A549 (cell line): ENCODE measurements at regions not wholly inside any gene's neighbourhood (a gene's known extent, or its start where the extent isn't known, plus 50 kb on each side); places are given as distances from the start of the nearest gene placed in this dataset.
A peak's percentile ranks its signal among the peaks of the same experiment; 100 is the strongest.

Experiments used
- ATAC-seq, 2 experiments: fragments of 200-7000 bp in 1 of 2; fragments of >200 bp in 1 of 2; cut with Nextera tagmentation in 1 of 2; cut with Tn5 transposase in 1 of 2; 3 replicates each; pipeline versions ENCODE4 v1.8.0 to v1.9.1; 2018 to 2020; ENCODE audit warnings: mild to moderate bottlenecking in 1 of 2, moderate library complexity in 1 of 2
- CTCF ChIA-PET: fragments of 300-600 bp; sonication (Branson Sonifier 250); formaldehyde crosslinking; extraction: SDS; loops from one replicate; lab custom pipeline; 2021; ENCODE audit warnings: antibody characterized with exemption, inconsistent platforms; lab: Yijun Ruan, JAX
- POLR2A ChIA-PET: fragments of 350-600 bp; formaldehyde crosslinking; extraction: SDS; loops from one replicate; lab custom pipeline; 2021; ENCODE audit warnings: antibody characterized with exemption, inconsistent platforms; lab: Yijun Ruan, JAX
- DNase-seq, 2 experiments: peaks; one replicate each; pipeline versions ENCODE4 v3.0.0 to v3.0.0-alpha.2; 2011 to 2016; ENCODE audit warnings: low read depth in 1 of 2, low spot score in 1 of 2
- FAIRE-seq: peaks from 2 replicates; lab custom pipeline; 2011; peaks lifted over from hg19 to GRCh38; lab: Jason Lieb, UNC
- H3K27ac ChIP-seq, 2 experiments: fragments of >200 bp; sonication (Bioruptor Twin); formaldehyde crosslinking; 3 replicates each; pipeline ENCODE4 v1.5.1; 2016 to 2017
- H3K4me1 ChIP-seq: fragments of >200 bp; sonication (Bioruptor Twin); formaldehyde crosslinking; 3 replicates; pipeline ENCODE4 v1.6.1; 2016
- H3K4me2 ChIP-seq: fragments of >200 bp; sonication (Bioruptor Twin); formaldehyde crosslinking; 3 replicates; pipeline ENCODE4 v1.6.1; 2016
- H3K4me3 ChIP-seq: fragments of >200 bp; sonication (Bioruptor Twin); formaldehyde crosslinking; 3 replicates; pipeline ENCODE4 v1.5.1; 2016
- H3K9me3 ChIP-seq: fragments of >200 bp; sonication (Bioruptor Twin); formaldehyde crosslinking; 3 replicates; pipeline ENCODE4 v1.6.1; 2016
- BCL3 ChIP-seq: fragments of >200 bp; sonication (Bioruptor Twin); formaldehyde crosslinking; IDR thresholded peaks from 3 replicates; pipeline ENCODE4 v1.6.1; 2016
- CBX2 ChIP-seq: fragments of 200-600 bp; sonication (generic); IDR thresholded peaks from 2 replicates; pipeline ENCODE4 v1.6.1; 2016; ENCODE audit warnings: low read depth, mild to moderate bottlenecking, borderline replicate concordance
- CHD2 ChIP-seq: fragments of 150-350 bp; IDR thresholded peaks from 2 replicates; pipeline ENCODE4 v1.6.1; 2014; ENCODE audit warnings: low read length; ENCODE audit not compliant: partially characterized antibody
- CHD4 ChIP-seq: fragments of 200-600 bp; sonication (generic); IDR thresholded peaks from 2 replicates; pipeline ENCODE4 v1.6.1; 2016; ENCODE audit warnings: antibody characterized with exemption, mild to moderate bottlenecking, borderline replicate concordance
- E2F6 ChIP-seq: IDR thresholded peaks from 2 replicates; pipeline ENCODE4 v1.6.1; 2012; ENCODE audit warnings: low read depth, borderline replicate concordance
- EHF ChIP-seq: fragments of 250-450 bp; sonication (Bioruptor Pico); IDR thresholded peaks from 2 replicates; pipeline ENCODE4 v1.5.0; 2020; ENCODE audit warnings: mild to moderate bottlenecking
- EP300 ChIP-seq, 2 experiments: fragments of >200 bp; sonication (Bioruptor Twin); formaldehyde crosslinking; IDR thresholded peaks; 2 replicates in 1 of 2; 3 replicates in 1 of 2; pipeline ENCODE4 v1.6.1; 2016 to 2017
- FOXS1 ChIP-seq: fragments of 250-450 bp; sonication (Bioruptor Pico); IDR thresholded peaks from 2 replicates; pipeline ENCODE4 v1.5.0; 2020; ENCODE audit warnings: mild to moderate bottlenecking, moderate library complexity
- HOXB5 ChIP-seq: fragments of 250-450 bp; sonication (Bioruptor Pico); IDR thresholded peaks from 2 replicates; pipeline ENCODE4 v1.5.0; 2020; ENCODE audit warnings: mild to moderate bottlenecking, moderate library complexity
- KDM1A ChIP-seq: fragments of 200-600 bp; sonication (generic); IDR thresholded peaks from 2 replicates; pipeline ENCODE4 v1.6.1; 2016; ENCODE audit warnings: low read depth, mild to moderate bottlenecking
- MAFK ChIP-seq: fragments of 450-650 bp; IDR thresholded peaks from 2 replicates; pipeline ENCODE4 v1.6.1; 2014; ENCODE audit not compliant: partially characterized antibody
- MYC ChIP-seq: IDR thresholded peaks from 2 replicates; pipeline ENCODE4 v1.6.1; 2012; ENCODE audit warnings: mild to moderate bottlenecking, inconsistent platforms, low read length, improper control_type of control experiment, borderline replicate concordance
- NFE2L2 ChIP-seq: fragments of 150-350 bp; conservative IDR thresholded peaks from 2 replicates; pipeline ENCODE4 v1.6.1; 2014; ENCODE audit warnings: low read length
- POLR2A ChIP-seq: IDR thresholded peaks from 2 replicates; pipeline ENCODE4 v1.6.1; 2012; ENCODE audit warnings: mild to moderate bottlenecking, low read length
- RAD21 ChIP-seq, 2 experiments: fragments of >200 bp in 1 of 2; sonication (Bioruptor Twin) in 1 of 2; formaldehyde crosslinking in 1 of 2; IDR thresholded peaks in 1 of 2; conservative IDR thresholded peaks in 1 of 2; 2 replicates in 1 of 2; 3 replicates in 1 of 2; pipeline ENCODE4 v1.6.1; 2012 to 2018; ENCODE audit warnings: inconsistent platforms in 1 of 2
- RFX5 ChIP-seq: fragments of 450-650 bp; IDR thresholded peaks from 2 replicates; pipeline ENCODE4 v1.7.1; 2014; ENCODE audit warnings: antibody characterized with exemption, mild to moderate bottlenecking, moderate library complexity
- RNF2 ChIP-seq: fragments of 200-600 bp; sonication (generic); IDR thresholded peaks from 2 replicates; pipeline ENCODE4 v1.6.1; 2016; ENCODE audit warnings: low read depth, mild to moderate bottlenecking, antibody characterized with exemption, moderate library complexity, borderline replicate concordance
- TP53 ChIP-seq: fragments of 250-450 bp; sonication (Bioruptor Pico); IDR thresholded peaks from 2 replicates; pipeline ENCODE4 v1.5.0; 2021; ENCODE audit warnings: mild to moderate bottlenecking, moderate library complexity
- ZC3H11A ChIP-seq: fragments of 450-650 bp; IDR thresholded peaks from 2 replicates; pipeline ENCODE4 v1.6.1; 2014; ENCODE audit warnings: antibody characterized with exemption, mild to moderate bottlenecking
- WGBS: methylation state at CpG from one replicate; pipeline ENCODE4 v1.1.6; 2017; ENCODE audit errors: missing lambda C conversion rate; 5-methylcytosine and 5-hydroxymethylcytosine counted together
- TF ChIP-seq, protein P1 (sequence below): IDR thresholded peaks from 2 replicates; pipeline ENCODE4 v1.6.1; 2012
- TF ChIP-seq, protein P2 (sequence below): fragments of 250-450 bp; sonication (Bioruptor Pico); IDR thresholded peaks from 2 replicates; pipeline ENCODE4 v1.5.0; 2020; ENCODE audit warnings: low read depth, mild to moderate bottlenecking, moderate library complexity
- TF ChIP-seq, protein P3 (sequence below): fragments of 200-600 bp; sonication (generic); IDR thresholded peaks from 2 replicates; pipeline ENCODE4 v1.6.1; 2016; ENCODE audit warnings: antibody characterized with exemption, mild to moderate bottlenecking, moderate library complexity

- CTCF ChIA-PET, result no interaction called here
- TF ChIP-seq CHD2 (no peak), EP300 (IDR thresholded peaks at IDR 0.05) (no peak), CHD4 (no peak), RAD21 (conservative IDR thresholded peaks at IDR 0.05 in 1 of 2, IDR thresholded peaks at IDR 0.05 in 1 of 2) (no peak), FOXS1 (no peak), CBX2 (no peak), TP53 (CRISPR knock-in tag) (no peak)
- TF ChIP-seq, protein P1, sequence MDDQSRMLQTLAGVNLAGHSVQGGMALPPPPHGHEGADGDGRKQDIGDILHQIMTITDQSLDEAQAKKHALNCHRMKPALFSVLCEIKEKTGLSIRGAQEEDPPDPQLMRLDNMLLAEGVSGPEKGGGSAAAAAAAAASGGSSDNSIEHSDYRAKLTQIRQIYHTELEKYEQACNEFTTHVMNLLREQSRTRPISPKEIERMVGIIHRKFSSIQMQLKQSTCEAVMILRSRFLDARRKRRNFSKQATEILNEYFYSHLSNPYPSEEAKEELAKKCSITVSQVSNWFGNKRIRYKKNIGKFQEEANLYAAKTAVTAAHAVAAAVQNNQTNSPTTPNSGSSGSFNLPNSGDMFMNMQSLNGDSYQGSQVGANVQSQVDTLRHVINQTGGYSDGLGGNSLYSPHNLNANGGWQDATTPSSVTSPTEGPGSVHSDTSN, result no peak
- TF ChIP-seq, protein P2, sequence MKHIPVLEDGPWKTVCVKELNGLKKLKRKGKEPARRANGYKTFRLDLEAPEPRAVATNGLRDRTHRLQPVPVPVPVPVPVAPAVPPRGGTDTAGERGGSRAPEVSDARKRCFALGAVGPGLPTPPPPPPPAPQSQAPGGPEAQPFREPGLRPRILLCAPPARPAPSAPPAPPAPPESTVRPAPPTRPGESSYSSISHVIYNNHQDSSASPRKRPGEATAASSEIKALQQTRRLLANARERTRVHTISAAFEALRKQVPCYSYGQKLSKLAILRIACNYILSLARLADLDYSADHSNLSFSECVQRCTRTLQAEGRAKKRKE (CRISPR knock-in tag), result no peak
- TF ChIP-seq, protein P3, sequence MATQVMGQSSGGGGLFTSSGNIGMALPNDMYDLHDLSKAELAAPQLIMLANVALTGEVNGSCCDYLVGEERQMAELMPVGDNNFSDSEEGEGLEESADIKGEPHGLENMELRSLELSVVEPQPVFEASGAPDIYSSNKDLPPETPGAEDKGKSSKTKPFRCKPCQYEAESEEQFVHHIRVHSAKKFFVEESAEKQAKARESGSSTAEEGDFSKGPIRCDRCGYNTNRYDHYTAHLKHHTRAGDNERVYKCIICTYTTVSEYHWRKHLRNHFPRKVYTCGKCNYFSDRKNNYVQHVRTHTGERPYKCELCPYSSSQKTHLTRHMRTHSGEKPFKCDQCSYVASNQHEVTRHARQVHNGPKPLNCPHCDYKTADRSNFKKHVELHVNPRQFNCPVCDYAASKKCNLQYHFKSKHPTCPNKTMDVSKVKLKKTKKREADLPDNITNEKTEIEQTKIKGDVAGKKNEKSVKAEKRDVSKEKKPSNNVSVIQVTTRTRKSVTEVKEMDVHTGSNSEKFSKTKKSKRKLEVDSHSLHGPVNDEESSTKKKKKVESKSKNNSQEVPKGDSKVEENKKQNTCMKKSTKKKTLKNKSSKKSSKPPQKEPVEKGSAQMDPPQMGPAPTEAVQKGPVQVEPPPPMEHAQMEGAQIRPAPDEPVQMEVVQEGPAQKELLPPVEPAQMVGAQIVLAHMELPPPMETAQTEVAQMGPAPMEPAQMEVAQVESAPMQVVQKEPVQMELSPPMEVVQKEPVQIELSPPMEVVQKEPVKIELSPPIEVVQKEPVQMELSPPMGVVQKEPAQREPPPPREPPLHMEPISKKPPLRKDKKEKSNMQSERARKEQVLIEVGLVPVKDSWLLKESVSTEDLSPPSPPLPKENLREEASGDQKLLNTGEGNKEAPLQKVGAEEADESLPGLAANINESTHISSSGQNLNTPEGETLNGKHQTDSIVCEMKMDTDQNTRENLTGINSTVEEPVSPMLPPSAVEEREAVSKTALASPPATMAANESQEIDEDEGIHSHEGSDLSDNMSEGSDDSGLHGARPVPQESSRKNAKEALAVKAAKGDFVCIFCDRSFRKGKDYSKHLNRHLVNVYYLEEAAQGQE, result no peak
- TF ChIP-seq, all 56 proteins: peak for 0
These were observed 606.0 kb upstream of the HTR2C start for GRCh38 chrX:113977887-113978286.

GRCh38 chrX:113975441-113975840 lies 608.4 kb upstream of the HTR2C start:
- CTCF ChIA-PET, result no interaction called here
- H3K9me3 ChIP-seq, result no peaks in the 10 kb centered on the region
- FAIRE-seq (no peak), ATAC-seq (no peak), DNase-seq (no peak)
- no peak for TF ChIP-seq EP300 (IDR thresholded peaks at IDR 0.05)
- TF ChIP-seq MAFK, result peak; percentile 33
- H3K4me2 ChIP-seq, result no peak overlapping the region
- no peaks in the 10 kb centered on the region for H3K4me1 ChIP-seq
- WGBS, result 36% methylated on average over 2 of the region's 2 CpGs
- H3K4me3 ChIP-seq, result no peak overlapping the region
- POLR2A ChIA-PET, result no interaction called here
- no peak overlapping the region for H3K27ac ChIP-seq

More at GRCh38 chrX:113977887-113978286, 606.0 kb upstream of the HTR2C start:
- Histone ChIP-seq H3K27ac (no peak overlapping the region), H3K4me3 (no peak overlapping the region), H3K9me3 (no peaks in the 10 kb centered on the region), H3K4me1 (no peaks in the 10 kb centered on the region), H3K4me2 (no peak overlapping the region)
- FAIRE-seq (no peak), ATAC-seq (no peak), DNase-seq (no peak)
- POLR2A ChIA-PET, result no interaction called here
- 0% methylated on average over 1 of the region's 1 CpG for WGBS

DNA sequence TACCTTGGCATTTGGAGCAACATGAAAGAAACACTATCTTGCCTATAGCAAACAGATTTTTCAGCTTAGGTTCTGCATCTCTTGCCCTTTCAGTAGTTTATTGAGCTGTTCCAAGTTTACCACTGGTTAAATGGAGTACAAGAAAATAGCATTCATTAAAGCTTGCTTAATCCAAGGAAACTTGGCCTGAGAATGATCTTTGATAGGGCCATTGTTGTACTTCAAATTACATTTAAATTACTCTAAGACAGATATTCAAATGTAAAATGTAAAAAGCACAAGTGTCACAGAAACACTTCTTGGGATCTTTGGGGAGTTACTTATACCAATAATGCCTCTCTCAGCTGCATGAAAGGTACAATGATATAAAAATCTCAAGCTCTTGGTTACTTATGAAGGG lies 609.0 kb upstream of the HTR2C start:
- Histone ChIP-seq H3K27ac (no peak overlapping the region), H3K4me1 (no peaks in the 10 kb centered on the region), H3K4me3 (no peak overlapping the region), H3K9me3 (no peaks in the 10 kb centered on the region), H3K4me2 (no peak overlapping the region)
- no peak for FAIRE-seq
- CTCF ChIA-PET, result no interaction called here
- ATAC-seq, result no peak
- no peak for DNase-seq
- TF ChIP-seq MYC (no peak), KDM1A (no peak), EHF (no peak), NFE2L2 (no peak), BCL3 (no peak), E2F6 (no peak), HOXB5 (CRISPR knock-in tag) (no peak), POLR2A (no peak), RFX5 (no peak), RNF2 (no peak), EP300 (IDR thresholded peaks at IDR 0.05) (no peak), ZC3H11A (no peak)
- TF ChIP-seq, protein P2 (CRISPR knock-in tag), result no peak
- POLR2A ChIA-PET, result no interaction called here
